Pancreas (tissue), 10 donors: ENCODE measurements at regions not wholly inside any gene's neighbourhood (a gene's known extent, or its start where the extent isn't known, plus 50 kb on each side); places are given as distances from the start of the nearest gene placed in this dataset.

Experiments
- ATAC-seq, 4 donors: fragments of 200-7000 bp; cut with Tn5 transposase; one replicate each; pipeline versions ENCODE4 v1.8.0 to v1.9.1; 2020; ENCODE audit warnings: mild to moderate bottlenecking in 4 of 4, moderate library complexity in 4 of 4
- DNase-seq, 6 donors: peaks; one replicate each; pipeline ENCODE4 v3.0.0-alpha.2; 2020
- FAIRE-seq: peaks from 2 replicates; lab custom pipeline; 2012; peaks lifted over from hg19 to GRCh38; lab: Jason Lieb, UNC
- H3K27ac ChIP-seq, 4 donors: fragments of 200-600 bp; sonication (generic); 1 replicate in 3 of 4; 2 replicates in 1 of 4; pipeline versions ENCODE4 v1.5.0 to v1.8.0; 2020
- H3K27me3 ChIP-seq, 4 donors: fragments of 200-600 bp; one replicate each; pipeline ENCODE4 v1.8.0; 2021
- H3K36me3 ChIP-seq, 3 donors: fragments of 200-600 bp; sonication (generic) in 1 of 3; one replicate each; pipeline versions ENCODE4 v1.5.0 to v1.8.0; 2020 to 2021
- H3K4me1 ChIP-seq, 3 donors: fragments of 200-600 bp; one replicate each; pipeline ENCODE4 v1.8.0; 2021
- H3K4me3 ChIP-seq, 4 donors: fragments of 200-600 bp; sonication (generic) in 2 of 4; one replicate each; pipeline versions ENCODE4 v1.5.0 to v1.8.0; 2020 to 2021
- H3K9me3 ChIP-seq, 4 donors: fragments of 200-600 bp; one replicate each; pipeline ENCODE4 v1.8.0; 2021
- CTCF ChIP-seq, 4 donors: fragments of 200-600 bp; sonication (generic) in 3 of 4; IDR thresholded peaks; one replicate each; pipeline versions ENCODE4 v1.5.0 to v1.8.0; 2021; ENCODE audit warnings: antibody characterized with exemption in 4 of 4
- WGBS, 2 donors: extraction: QIAGEN DNeasy Blood & Tissue Kit; methylation state at CpG; one replicate each; pipeline ENCODE4 v1.1.7; 2013; 5-methylcytosine and 5-hydroxymethylcytosine counted together
- intact Hi-C, 3 donors: fragments of 100-400 bp; cut with DNase I; formaldehyde crosslinking; loops; one replicate each; pipeline versions ENCODE4 v1.11.1 to v1.14.2; 2022
- donor health status: healthy with polysubstance abuse.
- donor health status: DM: no; HTN: no; CAD: no; lungs with moderate emphysema.
- donor health status: DM: no; HTN: no; CAD: no.
- donor health status: control.
- donor health status: control.
- donor health status: Bipolar disorder and iron deficiency.
- donor health status: DM: yes; HTN: yes; CAD: no.
- donor health status: DM: no; HTN: no; CAD: no.
- donor health status: DM: no; HTN: no; CAD: no.
- donor health status: DM: yes; HTN: yes; CAD: no.

- no peak for FAIRE-seq
- no peak for ATAC-seq
- Histone ChIP-seq H3K9me3 (no peaks in the 10 kb centered on the region), H3K4me3 (no peak overlapping the region), H3K27me3 (no peaks in the 10 kb centered on the region), H3K27ac (no peak overlapping the region), H3K36me3 (no peaks in the 10 kb centered on the region), H3K4me1 (no peaks in the 10 kb centered on the region)
- intact Hi-C loops: no loop called here
- WGBS, 2 donors: 83 to 87% methylated on average over 14 of the region's 14 CpGs
- TF ChIP-seq CTCF (IDR thresholded peaks at IDR 0.05): no peak
- no peak for DNase-seq
These were observed 271.8 kb downstream of the MATN1 start for GRCh38 chr1:30451532-30452125.

GRCh38 chr1:30450818-30451233, 272.6 kb downstream of the MATN1 start:
- H3K9me3 ChIP-seq: no peaks in the 10 kb centered on the region
- no peaks in the 10 kb centered on the region for H3K4me1 ChIP-seq
- 83 to 84% methylated on average over 5 of the region's 5 CpGs for WGBS, 2 donors
- no peak for TF ChIP-seq CTCF (IDR thresholded peaks at IDR 0.05)
- H3K27me3 ChIP-seq: no peaks in the 10 kb centered on the region
- H3K36me3 ChIP-seq: no peaks in the 10 kb centered on the region
- H3K27ac ChIP-seq: no peak overlapping the region
- ATAC-seq (no peak), DNase-seq (no peak), FAIRE-seq (no peak)
- no peak overlapping the region for H3K4me3 ChIP-seq
- intact Hi-C loops: no loop called here

GRCh38 chr1:30450148-30450817, 273.1 kb downstream of the MATN1 start:
- intact Hi-C loops: no loop called here
- ATAC-seq: no peak
- DNase-seq: no peak
- no peaks in the 10 kb centered on the region for H3K36me3 ChIP-seq
- H3K27ac ChIP-seq: no peak overlapping the region
- 67 to 69% methylated on average over 7 of the region's 7 CpGs for WGBS, 2 donors
- no peaks in the 10 kb centered on the region for H3K27me3 ChIP-seq
- TF ChIP-seq CTCF (IDR thresholded peaks at IDR 0.05): no peak
- no peak overlapping the region for H3K4me3 ChIP-seq
- no peaks in the 10 kb centered on the region for H3K9me3 ChIP-seq
- no peaks in the 10 kb centered on the region for H3K4me1 ChIP-seq
- FAIRE-seq: no peak

- ATAC-seq: no peak
These were observed 273.8 kb downstream of the MATN1 start for GRCh38 chr1:30449428-30450147.

More at GRCh38 chr1:30449428-30450147, 273.8 kb downstream of the MATN1 start:
- DNase-seq: no peak
- Histone ChIP-seq H3K9me3 (no peaks in the 10 kb centered on the region), H3K4me3 (no peak overlapping the region), H3K27ac (no peak overlapping the region), H3K4me1 (no peaks in the 10 kb centered on the region), H3K36me3 (no peaks in the 10 kb centered on the region), H3K27me3 (no peaks in the 10 kb centered on the region)
- WGBS, 2 donors: 81 to 88% methylated on average over 4 of the region's 4 CpGs
- intact Hi-C loops: no loop called here
- no peak for TF ChIP-seq CTCF (IDR thresholded peaks at IDR 0.05)
- no peak for FAIRE-seq
